CD4-positive, CD25-positive, alpha-beta regulatory T cell (primary cell): ENCODE measurements at regions not wholly inside any gene's neighbourhood (a gene's known extent, or its start where the extent isn't known, plus 50 kb on each side); places are given as distances from the start of the nearest gene placed in this dataset.

ENCODE experiments used
- ATAC-seq, 2 donors: fragments of 150-1000 bp; cut with Tn5 transposase; one replicate each; pipeline ENCODE4 v1.10.0; 2021; ENCODE audit warnings: low read depth in 2 of 2, moderate number of reproducible peaks in 2 of 2, moderate library complexity in 1 of 2
- DNase-seq, 3 donors: peaks; one replicate each; pipeline versions ENCODE4 v3.0.0 to v3.0.0-alpha.2; 2012 to 2022; ENCODE audit warnings: mixed read lengths in 1 of 3
- H3K27ac ChIP-seq: one replicate; pipeline ENCODE4 v1.7.0; 2013; ENCODE audit warnings: mild to moderate bottlenecking, low read length; ENCODE audit not compliant: insufficient read depth, poor library complexity, severe bottlenecking
- H3K27me3 ChIP-seq: one replicate; pipeline ENCODE4 v1.7.0; 2013; ENCODE audit warnings: low read length; ENCODE audit not compliant: control insufficient read depth, insufficient read depth
- H3K36me3 ChIP-seq: one replicate; pipeline ENCODE4 v1.7.0; 2013; ENCODE audit warnings: mild to moderate bottlenecking, low read length, moderate library complexity; ENCODE audit not compliant: control insufficient read depth, insufficient read depth
- H3K4me1 ChIP-seq: 2 replicates; pipeline ENCODE4 v1.7.0; 2013; ENCODE audit warnings: mild to moderate bottlenecking, low read length; ENCODE audit not compliant: insufficient read depth, control insufficient read depth, poor library complexity, severe bottlenecking
- H3K4me3 ChIP-seq: one replicate; pipeline ENCODE4 v1.7.0; 2013; ENCODE audit warnings: low read depth, mild to moderate bottlenecking, low read length, moderate library complexity
- H3K9me3 ChIP-seq, 2 experiments: 1 replicate in 1 of 2; 2 replicates in 1 of 2; pipeline ENCODE4 v1.7.0; 2013; ENCODE audit warnings: low read length in 2 of 2, mild to moderate bottlenecking in 1 of 2, moderate library complexity in 1 of 2; ENCODE audit not compliant: control insufficient read depth in 2 of 2
- H3K27ac Mint-ChIP-seq, 3 donors: one replicate each; pipeline ENCODE4 v1.8.0; 2020 to 2022; ENCODE audit warnings: mild to moderate bottlenecking in 3 of 3, mixed read lengths in 3 of 3, moderate library complexity in 2 of 3
- H3K27me3 Mint-ChIP-seq: one replicate; pipeline ENCODE4 v1.8.0; 2022; ENCODE audit warnings: mild to moderate bottlenecking, mixed read lengths
- H3K36me3 Mint-ChIP-seq: one replicate; pipeline ENCODE4 v1.8.0; 2020; ENCODE audit warnings: mixed read lengths
- H3K4me1 Mint-ChIP-seq, 4 donors: one replicate each; pipeline ENCODE4 v1.8.0; 2020 to 2022; ENCODE audit warnings: mixed read lengths in 4 of 4, mild to moderate bottlenecking in 1 of 4
- H3K4me3 Mint-ChIP-seq, 4 donors: one replicate each; pipeline ENCODE4 v1.8.0; 2020 to 2022; ENCODE audit warnings: mild to moderate bottlenecking in 4 of 4, mixed read lengths in 4 of 4, moderate library complexity in 3 of 4
- H3K9me3 Mint-ChIP-seq, 7 donors: one replicate each; pipeline ENCODE4 v1.8.0; 2020 to 2022; ENCODE audit warnings: mixed read lengths in 7 of 7, mild to moderate bottlenecking in 3 of 7, moderate library complexity in 2 of 7

- H3K27ac Mint-ChIP-seq: no peak overlapping the region
- Histone ChIP-seq H3K4me3 (no peak overlapping the region), H3K27me3 (no peaks in the 10 kb centered on the region), H3K9me3 (no peaks in the 10 kb centered on the region), H3K36me3 (no peaks in the 10 kb centered on the region), H3K27ac (no peak overlapping the region), H3K4me1 (no peaks in the 10 kb centered on the region)
- DNase-seq (no peak), ATAC-seq (no peak)
- H3K9me3 Mint-ChIP-seq: peaks cover 0 to 7% (median 2%) of the 10 kb centered on the region in 7 donors
- H3K27me3 Mint-ChIP-seq: peaks cover 4% of the 10 kb centered on the region
- no peak overlapping the region for H3K4me3 Mint-ChIP-seq
- H3K36me3 Mint-ChIP-seq: no peaks in the 10 kb centered on the region
- H3K4me1 Mint-ChIP-seq: no peaks in the 10 kb centered on the region
Measured at GRCh38 chr13:34422956-34423355, 519.1 kb upstream of the NBEA start.

GRCh38 chr13:34425327-34425949 is 516.6 kb upstream of the NBEA start:
- Mint-ChIP-seq H3K9me3 (peaks cover 0 to 7% (median 5%) of the 10 kb centered on the region in 7 donors), H3K36me3 (no peaks in the 10 kb centered on the region), H3K27ac (no peak overlapping the region), H3K4me3 (no peak overlapping the region), H3K27me3 (peaks cover 2% of the 10 kb centered on the region), H3K4me1 (no peaks in the 10 kb centered on the region)
- no peaks in the 10 kb centered on the region for H3K27me3 ChIP-seq
- DNase-seq (no peak), ATAC-seq (no peak)
- H3K4me3 ChIP-seq: no peak overlapping the region
- H3K27ac ChIP-seq: no peak overlapping the region
- no peaks in the 10 kb centered on the region for H3K9me3 ChIP-seq
- no peaks in the 10 kb centered on the region for H3K4me1 ChIP-seq
- H3K36me3 ChIP-seq: no peaks in the 10 kb centered on the region

GRCh38 chr13:34428911-34429310 is 513.2 kb upstream of the NBEA start:
- no peak overlapping the region for H3K27ac Mint-ChIP-seq
- H3K27me3 Mint-ChIP-seq: no peaks in the 10 kb centered on the region
- no peaks in the 10 kb centered on the region for H3K4me1 Mint-ChIP-seq
- H3K36me3 Mint-ChIP-seq: no peaks in the 10 kb centered on the region
- Histone ChIP-seq H3K36me3 (no peaks in the 10 kb centered on the region), H3K4me3 (no peak overlapping the region), H3K27me3 (no peaks in the 10 kb centered on the region), H3K4me1 (no peaks in the 10 kb centered on the region), H3K9me3 (no peaks in the 10 kb centered on the region), H3K27ac (no peak overlapping the region)
- DNase-seq: no peak
- H3K9me3 Mint-ChIP-seq: peaks cover 0 to 7% (median 4%) of the 10 kb centered on the region in 7 donors
- no peak for ATAC-seq
- H3K4me3 Mint-ChIP-seq: no peak overlapping the region

- Histone ChIP-seq H3K27ac (no peak overlapping the region), H3K27me3 (no peaks in the 10 kb centered on the region), H3K36me3 (no peaks in the 10 kb centered on the region), H3K4me3 (no peak overlapping the region), H3K9me3 (no peaks in the 10 kb centered on the region), H3K4me1 (no peaks in the 10 kb centered on the region)
- no peaks in the 10 kb centered on the region for H3K4me1 Mint-ChIP-seq
- H3K4me3 Mint-ChIP-seq: no peak overlapping the region
- H3K36me3 Mint-ChIP-seq: no peaks in the 10 kb centered on the region
- peaks cover 0 to 7% (median 4%) of the 10 kb centered on the region in 7 donors for H3K9me3 Mint-ChIP-seq
- DNase-seq: no peak
- ATAC-seq: no peak
- no peak overlapping the region for H3K27ac Mint-ChIP-seq
- no peaks in the 10 kb centered on the region for H3K27me3 Mint-ChIP-seq
Measured at GRCh38 chr13:34430294-34430693, 511.8 kb upstream of the NBEA start.

GRCh38 chr13:34431827-34432581 is 510.1 kb upstream of the NBEA start:
- Mint-ChIP-seq H3K27me3 (no peaks in the 10 kb centered on the region), H3K4me3 (no peak overlapping the region), H3K36me3 (no peaks in the 10 kb centered on the region), H3K27ac (no peak overlapping the region), H3K4me1 (no peaks in the 10 kb centered on the region), H3K9me3 (peaks cover 0 to 7% (median 4%) of the 10 kb centered on the region in 7 donors)
- Histone ChIP-seq H3K27me3 (no peaks in the 10 kb centered on the region), H3K4me1 (no peaks in the 10 kb centered on the region), H3K9me3 (no peaks in the 10 kb centered on the region), H3K4me3 (no peak overlapping the region), H3K27ac (no peak overlapping the region), H3K36me3 (no peaks in the 10 kb centered on the region)
- DNase-seq (no peak), ATAC-seq (no peak)

- Mint-ChIP-seq H3K27ac (no peak overlapping the region), H3K36me3 (no peaks in the 10 kb centered on the region), H3K4me1 (no peaks in the 10 kb centered on the region), H3K4me3 (no peak overlapping the region), H3K27me3 (no peaks in the 10 kb centered on the region), H3K9me3 (peaks cover 0 to 5% (median 0%) of the 10 kb centered on the region in 7 donors)
- Histone ChIP-seq H3K36me3 (no peaks in the 10 kb centered on the region), H3K4me1 (no peaks in the 10 kb centered on the region), H3K27me3 (no peaks in the 10 kb centered on the region), H3K9me3 (no peaks in the 10 kb centered on the region), H3K4me3 (no peak overlapping the region), H3K27ac (no peak overlapping the region)
- ATAC-seq (no peak), DNase-seq (no peak)
Measured at GRCh38 chr13:34435338-34435737, 506.7 kb upstream of the NBEA start.

- H3K9me3 Mint-ChIP-seq: peaks cover 0 to 4% (median 0%) of the 10 kb centered on the region in 7 donors
- H3K9me3 ChIP-seq: no peaks in the 10 kb centered on the region
- ATAC-seq: no peak
- no peaks in the 10 kb centered on the region for H3K27me3 ChIP-seq
- H3K4me3 ChIP-seq: no peak overlapping the region
- H3K27ac ChIP-seq: no peak overlapping the region
- no peak overlapping the region for H3K27ac Mint-ChIP-seq
- no peak for DNase-seq
- H3K36me3 ChIP-seq: no peaks in the 10 kb centered on the region
- no peaks in the 10 kb centered on the region for H3K27me3 Mint-ChIP-seq
- no peaks in the 10 kb centered on the region for H3K4me1 Mint-ChIP-seq
- H3K36me3 Mint-ChIP-seq: no peaks in the 10 kb centered on the region
- no peaks in the 10 kb centered on the region for H3K4me1 ChIP-seq
- H3K4me3 Mint-ChIP-seq: no peak overlapping the region
Measured at GRCh38 chr13:34437873-34438272, 504.2 kb upstream of the NBEA start.

- no peak overlapping the region for H3K4me3 Mint-ChIP-seq
- no peak overlapping the region for H3K27ac ChIP-seq
Measured at GRCh38 chr13:34452831-34453230, 489.2 kb upstream of the NBEA start.

More at GRCh38 chr13:34452831-34453230, 489.2 kb upstream of the NBEA start:
- H3K27me3 ChIP-seq: no peaks in the 10 kb centered on the region
- Mint-ChIP-seq H3K27me3 (no peaks in the 10 kb centered on the region), H3K27ac (no peak overlapping the region), H3K9me3 (peaks cover 2 to 13% (median 5%) of the 10 kb centered on the region in 7 donors), H3K36me3 (no peaks in the 10 kb centered on the region), H3K4me1 (no peaks in the 10 kb centered on the region)
- no peaks in the 10 kb centered on the region for H3K9me3 ChIP-seq
- no peak for ATAC-seq
- DNase-seq: no peak
- no peaks in the 10 kb centered on the region for H3K36me3 ChIP-seq
- no peak overlapping the region for H3K4me3 ChIP-seq
- H3K4me1 ChIP-seq: no peaks in the 10 kb centered on the region
